HG02588 (cell line): ENCODE measurements at regions not wholly inside any gene's neighbourhood (a gene's known extent, or its start where the extent isn't known, plus 50 kb on each side); places are given as distances from the start of the nearest gene placed in this dataset.

Experiments
- ATAC-seq: cut with Tn5 transposase; IDR thresholded peaks from one replicate; pipeline ENCODE4 v1.9.1; 2021; ENCODE audit warnings: mild to moderate bottlenecking, moderate library complexity; ENCODE audit not compliant: unreplicated experiment

DNA sequence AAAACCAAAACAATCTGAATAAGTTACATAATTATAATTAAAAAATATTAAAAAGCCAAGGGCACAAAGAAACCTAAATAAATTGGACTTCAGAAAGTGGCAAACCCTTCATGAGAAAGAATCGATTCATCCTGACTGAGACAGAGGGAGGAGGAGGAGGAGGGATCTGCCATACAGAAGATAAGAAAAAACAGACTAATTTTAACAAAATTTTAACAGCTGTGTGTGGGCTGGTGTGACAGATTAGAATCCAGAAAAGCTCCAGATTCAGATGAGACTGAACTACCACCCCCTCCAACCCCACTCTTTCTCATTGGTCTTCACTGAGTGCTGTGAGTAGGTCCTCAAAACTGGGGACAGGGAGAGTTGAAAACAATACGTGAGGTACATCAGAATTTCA is 111.5 kb upstream of the HTR2A start:
- no peak for ATAC-seq

DNA sequence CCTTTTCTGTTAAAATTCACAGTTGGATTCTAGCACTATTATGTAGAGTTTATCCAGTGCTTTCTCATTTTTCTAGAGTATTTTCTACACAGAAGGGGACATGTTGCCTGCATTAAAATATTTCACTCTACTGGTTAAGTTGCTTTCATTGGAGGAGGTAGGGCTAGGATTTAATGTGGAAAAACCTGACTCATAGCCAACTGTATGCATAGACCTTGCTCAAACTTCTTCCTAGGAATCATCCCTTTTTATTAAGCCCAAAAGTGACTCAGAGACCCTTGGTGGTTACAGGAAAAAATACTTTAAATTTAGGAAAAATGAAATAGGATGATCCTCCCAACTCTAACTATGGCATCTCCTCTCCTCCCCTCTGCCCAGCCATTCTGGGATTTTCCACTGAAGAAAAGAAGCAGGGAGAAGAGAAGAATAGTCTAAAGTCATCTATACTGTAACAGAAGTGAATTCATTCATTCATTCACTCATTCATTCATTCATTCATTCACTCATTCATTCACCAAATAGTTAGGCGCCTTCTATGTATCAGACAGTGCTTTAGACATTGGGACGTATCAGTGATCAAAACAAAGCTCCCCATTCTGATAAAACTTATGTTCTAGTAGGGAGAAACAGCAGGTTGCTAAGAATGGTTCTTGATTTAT is 109.0 kb upstream of the HTR2A start:
- no peak for ATAC-seq

DNA sequence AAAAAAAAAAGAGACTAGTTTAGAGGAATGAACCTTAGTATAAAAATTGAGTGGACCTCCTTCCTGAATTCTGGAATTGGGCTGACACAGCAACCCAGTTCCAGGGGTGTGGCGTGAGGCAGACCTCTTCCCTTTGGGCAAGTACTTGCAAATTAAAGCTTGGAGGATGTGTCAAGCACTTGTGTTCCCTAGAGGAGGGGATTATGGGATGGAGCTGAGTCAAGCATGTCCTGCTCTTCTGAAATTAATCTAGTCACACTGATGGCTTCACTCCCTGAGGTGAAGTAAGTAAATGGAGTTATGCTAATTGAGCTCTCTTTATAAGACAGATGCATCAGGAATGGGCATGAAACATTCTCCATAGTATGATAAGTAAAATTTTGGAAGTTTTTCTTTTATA is 107.7 kb upstream of the HTR2A start:
- ATAC-seq: no peak

DNA sequence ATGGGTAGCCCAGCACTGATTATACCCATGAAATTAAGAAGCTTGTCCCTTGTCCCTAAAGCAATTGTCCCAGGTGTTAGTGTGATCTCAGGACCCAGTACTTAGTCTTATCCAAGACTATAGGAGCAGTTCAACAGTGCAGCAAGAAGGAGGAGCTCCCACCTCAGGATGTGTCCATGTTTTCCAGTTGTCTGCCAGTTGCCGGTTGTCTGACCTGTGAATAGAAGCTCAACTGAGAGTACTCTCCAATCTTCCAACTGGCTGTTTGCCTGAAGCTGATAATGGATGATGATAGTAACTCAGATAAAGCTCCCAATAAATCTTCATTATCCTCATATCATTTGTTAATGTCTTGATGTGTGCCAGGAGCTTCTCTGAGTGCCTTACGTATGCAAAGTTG is 107.2 kb upstream of the HTR2A start:
- no peak for ATAC-seq

DNA sequence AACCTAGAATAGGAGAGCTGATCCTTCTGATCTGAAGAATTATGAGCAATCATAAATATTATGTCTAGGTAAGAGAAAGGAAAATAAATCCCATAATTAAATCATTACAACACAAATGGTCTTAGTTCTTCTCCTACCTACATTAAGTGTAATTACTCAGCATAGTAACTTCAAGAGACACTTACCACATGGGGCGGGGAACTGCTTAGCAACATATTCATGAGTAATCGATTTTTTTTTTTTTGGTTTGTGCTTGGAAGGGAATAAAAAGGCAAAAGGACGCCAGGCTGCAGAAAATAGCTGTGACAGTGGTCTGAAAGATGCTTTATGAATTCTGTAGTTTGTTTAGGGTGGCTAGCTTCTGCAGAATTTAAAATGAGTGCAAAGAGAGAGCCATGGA is 103.3 kb upstream of the HTR2A start:
- no peak for ATAC-seq

DNA sequence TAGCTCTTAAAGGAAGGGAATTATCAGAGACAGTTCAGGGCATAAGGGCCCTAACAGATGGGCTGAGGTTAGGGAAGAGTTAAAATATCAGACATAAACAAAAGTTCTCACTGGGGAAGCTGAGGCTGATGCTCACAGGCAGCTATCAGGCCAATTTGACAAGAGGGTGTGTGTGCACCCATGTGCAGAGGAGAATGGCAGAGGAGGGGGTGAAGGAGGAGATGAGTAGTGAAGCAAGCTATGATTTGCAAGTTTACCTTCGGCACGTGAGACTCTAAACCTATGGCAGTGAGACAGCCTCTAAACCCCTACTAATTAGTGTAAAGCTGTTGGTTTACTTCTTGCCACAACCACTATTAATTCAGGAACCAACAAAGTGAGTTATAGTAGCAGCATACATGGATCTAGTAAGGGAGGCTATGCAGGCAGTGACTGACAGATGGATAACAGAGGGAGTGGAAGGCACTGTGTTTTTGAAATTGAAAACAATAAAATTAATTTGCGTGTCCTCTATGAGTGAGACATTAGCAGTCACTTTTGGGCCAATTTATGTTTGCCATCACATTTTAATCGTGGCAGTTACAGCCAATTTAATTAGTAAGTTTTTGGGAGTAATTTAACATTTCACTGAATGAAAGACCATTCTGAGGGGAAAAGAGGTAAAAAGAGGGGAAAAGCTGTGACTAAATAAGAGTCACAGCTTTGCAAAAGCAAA is 99.6 kb upstream of the HTR2A start:
- peak; percentile 25 for ATAC-seq

DNA sequence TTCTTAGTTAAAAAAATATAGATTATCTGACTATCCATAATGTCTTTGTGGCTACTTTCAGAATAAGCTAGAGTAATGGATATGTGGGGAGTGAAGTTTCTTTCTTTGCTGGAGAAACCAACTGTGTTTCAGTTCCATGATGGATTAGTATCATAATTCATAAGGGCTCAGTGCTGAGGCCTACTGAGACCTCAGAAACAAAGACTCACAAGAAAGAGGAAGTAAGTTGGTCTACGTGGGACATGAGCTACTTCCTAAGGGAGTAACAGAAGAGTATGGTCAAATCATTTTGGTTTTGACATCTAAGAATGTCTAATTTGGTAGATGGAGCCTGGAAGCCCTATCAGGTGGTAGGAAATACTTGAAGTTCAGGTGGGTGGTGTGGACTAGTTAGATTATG is 99.0 kb upstream of the HTR2A start:
- ATAC-seq: peak; percentile 86

DNA sequence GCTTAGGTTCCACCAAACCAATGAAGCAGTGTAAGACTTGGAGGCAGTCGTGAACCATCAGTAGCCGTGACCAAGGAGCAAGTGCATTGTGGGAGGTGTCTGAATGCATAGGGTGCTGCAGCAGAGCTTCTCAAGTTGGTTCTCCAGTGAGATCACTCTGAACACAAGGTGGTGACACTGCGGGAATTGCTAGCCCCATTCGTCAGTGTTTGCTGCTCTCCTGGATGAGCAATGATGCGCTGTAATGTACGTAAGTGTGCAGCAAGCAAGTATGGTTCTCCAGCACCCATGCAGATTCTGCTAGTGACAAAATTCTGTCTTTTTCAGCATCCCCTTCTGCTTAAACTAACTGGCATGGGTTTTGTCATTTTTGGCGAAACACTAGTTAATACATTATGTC is 97.6 kb upstream of the HTR2A start:
- no peak for ATAC-seq

DNA sequence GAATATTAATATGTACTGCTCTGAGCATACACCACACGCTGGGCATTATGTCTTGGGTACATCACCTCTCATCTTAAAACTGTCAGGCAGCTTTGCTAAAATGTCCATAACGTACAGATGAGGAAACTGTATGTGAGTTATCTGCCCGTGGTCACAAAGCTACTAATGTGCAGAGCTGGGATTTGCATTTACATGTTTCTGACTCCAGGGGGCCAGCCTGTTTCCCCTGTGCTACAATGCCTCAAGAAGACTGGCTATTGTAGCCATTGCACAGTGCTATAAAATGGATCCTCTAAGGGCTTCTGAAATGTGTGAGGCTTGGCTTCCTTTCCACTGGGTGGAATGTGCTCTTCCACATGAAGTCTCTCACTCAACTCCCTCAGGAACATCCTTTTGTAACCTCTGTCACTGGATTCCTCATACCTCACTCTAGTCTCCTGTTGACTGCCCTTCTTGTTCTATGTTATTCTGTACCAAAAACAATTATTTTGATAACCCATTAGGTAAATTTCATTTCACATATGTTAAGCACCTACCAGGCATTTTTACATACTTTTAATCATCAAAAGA is 95.6 kb upstream of the HTR2A start:
- ATAC-seq: peak; percentile 49

DNA sequence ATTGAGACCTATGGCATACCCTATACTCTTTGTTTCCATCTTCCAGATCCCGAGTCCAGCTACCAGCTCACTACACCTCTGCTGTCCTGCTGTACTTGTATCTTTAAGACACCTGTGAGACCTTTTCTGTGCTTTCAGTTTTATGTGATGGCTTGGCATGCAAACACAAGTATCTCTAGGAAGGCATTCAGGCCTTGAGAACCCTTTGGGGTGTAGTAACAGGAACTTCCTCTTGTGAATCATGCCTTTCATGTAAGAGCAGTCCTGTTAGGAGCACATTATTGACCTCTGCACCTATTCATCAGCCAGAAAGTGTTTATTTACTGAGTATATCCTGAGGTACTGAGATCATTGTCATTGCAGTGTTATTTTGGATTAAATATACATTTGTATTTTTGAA is 87.0 kb upstream of the HTR2A start:
- ATAC-seq: peak; percentile 79

DNA sequence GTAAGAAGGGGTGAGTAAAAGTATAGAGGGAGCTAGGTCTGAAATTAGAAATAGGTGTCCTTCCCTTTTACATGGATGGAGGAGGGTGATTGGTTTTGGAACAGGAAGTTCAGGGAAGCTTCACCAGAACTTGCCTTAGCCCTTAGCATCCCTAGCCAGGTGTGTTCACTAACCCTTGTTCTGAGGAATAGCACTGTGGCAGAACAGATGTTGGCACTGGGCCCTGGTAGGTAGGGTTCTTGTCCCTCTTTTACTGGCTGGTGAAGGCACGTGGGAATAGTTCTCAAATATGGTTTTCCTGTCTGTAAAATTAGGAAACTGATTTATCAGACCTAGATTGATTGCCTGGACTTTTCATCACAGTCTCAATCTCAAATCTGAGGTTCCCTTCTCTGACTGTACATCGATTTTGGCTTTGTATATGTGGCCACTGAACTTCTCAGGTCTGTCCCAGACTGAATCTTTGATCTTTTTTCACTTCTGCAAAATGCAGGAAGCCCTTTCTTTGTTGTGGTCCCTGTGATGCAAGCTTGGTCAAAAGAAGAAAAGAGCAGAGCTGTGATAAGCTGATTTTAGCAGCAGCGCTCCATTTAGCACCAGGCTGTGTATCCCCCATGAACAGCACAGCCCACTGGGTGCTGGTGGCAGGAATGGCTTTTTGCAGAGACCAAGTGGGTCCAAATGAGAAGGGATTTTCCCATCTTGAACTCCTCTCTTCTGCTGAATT is 86.2 kb upstream of the HTR2A start:
- peak; percentile 87 for ATAC-seq

DNA sequence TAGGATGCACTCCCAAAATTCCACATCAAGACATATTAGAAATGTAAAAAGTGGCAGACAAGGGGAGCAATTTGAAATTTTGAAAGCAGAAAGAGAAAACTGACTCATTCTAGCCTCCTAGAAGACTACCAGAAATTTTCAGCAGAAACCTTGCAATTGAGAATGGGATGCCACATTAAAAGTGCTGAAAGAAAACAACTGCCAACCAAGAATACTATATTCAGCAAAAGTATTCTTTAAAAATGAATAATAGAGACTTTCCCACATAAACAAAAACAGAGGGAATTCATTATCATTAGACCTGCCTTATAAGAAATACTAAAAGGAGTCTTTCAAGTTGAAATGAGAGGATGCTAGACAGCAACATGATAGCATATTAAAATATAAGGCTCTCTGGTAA is 78.3 kb upstream of the HTR2A start:
- no peak for ATAC-seq

DNA sequence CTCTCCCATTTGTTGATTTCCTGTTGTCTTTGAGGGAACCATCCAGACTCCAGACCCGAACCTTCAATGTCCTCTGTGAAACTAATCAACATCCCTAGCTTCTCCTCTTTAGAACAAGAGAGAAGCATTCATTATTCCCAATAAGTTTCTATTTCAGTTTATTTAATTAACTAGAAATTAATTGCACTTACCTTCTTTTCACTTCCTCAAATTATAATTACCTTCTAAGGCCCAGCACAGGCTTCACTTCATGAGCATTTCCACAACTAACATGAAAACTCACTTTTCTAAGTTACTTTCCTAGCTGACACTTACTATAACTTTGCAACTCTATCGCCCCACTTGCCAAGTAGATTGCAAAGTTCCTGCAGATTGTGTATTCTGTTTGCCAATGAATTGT is 71.6 kb upstream of the HTR2A start:
- ATAC-seq: no peak

DNA sequence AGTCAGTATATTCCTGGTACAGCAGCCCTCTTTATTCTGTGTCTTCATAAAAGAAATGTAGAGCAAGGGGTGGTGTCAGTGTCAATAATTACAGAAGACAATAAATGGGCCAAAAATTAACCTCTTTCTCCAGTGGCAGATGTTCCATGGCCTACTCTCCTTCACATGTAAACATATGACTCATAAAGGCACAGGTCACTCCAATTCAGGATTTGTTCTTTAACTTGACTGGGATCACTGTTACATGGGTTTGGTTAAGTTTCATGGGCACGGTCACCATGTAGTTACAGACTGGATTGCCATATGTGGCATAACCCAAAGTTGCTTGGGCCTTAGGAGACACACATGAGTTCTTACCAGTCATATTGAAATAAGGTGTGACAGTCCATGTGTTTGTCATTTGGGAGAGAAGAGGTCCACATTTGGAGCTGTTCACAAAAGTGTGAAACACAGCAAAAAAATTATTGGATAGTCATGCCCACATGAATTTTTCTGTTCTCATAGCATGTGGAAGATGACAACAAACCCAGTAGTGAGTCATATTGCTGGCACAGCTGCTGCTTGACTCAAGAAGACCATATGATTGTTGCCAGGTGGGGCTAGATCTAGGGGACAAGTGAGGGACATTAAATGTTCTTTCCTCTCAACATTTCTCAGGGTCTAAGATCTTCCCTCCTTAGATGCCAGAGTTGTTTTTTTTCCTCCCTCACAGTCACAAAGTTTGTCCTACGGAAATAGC is 68.1 kb upstream of the HTR2A start:
- ATAC-seq: no peak

DNA sequence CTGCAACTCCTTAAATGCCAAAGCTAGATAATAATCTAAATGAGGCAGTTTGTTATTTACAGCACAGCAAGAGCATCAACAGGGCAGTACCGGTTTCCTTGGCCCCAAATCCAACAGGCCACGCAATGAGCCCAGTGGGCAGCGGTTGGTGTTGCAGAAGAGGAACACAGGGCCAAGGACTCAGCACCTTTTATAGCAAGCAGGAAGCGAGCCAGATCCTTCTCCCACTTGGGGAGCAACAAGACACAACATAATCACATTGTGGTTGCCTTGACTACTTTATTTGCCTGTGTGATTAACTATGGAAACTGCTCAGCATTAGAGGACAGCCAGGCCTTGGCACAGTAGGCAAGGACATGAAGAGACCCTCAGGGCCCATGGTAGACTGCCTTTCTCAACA is 67.1 kb upstream of the HTR2A start:
- no peak for ATAC-seq

DNA sequence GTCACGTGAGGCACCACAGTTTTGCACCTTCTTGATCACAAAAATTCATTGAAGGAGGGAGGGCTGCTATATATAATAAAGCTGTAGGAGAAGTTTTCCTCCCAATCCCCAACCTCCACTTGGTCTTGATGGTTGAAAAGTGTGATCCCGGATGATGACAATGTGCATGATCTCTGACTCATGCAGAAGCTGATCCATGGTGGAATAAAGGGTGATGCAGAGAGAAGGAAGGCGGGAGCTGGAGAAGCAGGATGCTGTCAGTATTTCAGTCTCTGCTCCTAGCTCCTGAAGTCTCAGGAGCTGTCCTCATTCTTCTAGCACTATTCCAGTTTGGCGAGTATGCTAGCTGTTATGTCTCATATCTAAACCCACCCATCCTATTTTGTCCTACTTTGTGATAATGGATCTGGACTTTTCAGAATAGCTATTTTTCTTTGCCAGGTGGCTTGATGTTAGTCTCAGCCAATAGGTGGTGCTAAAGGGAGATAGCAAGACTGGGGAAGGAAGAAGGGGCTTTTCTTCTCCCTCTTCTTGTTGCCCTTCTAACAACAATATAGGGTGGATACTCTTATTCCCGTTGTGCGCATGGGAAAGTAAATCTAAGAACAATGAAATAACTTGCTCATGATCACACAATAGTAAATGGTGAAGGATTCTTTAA is 65.6 kb upstream of the HTR2A start:
- no peak for ATAC-seq

DNA sequence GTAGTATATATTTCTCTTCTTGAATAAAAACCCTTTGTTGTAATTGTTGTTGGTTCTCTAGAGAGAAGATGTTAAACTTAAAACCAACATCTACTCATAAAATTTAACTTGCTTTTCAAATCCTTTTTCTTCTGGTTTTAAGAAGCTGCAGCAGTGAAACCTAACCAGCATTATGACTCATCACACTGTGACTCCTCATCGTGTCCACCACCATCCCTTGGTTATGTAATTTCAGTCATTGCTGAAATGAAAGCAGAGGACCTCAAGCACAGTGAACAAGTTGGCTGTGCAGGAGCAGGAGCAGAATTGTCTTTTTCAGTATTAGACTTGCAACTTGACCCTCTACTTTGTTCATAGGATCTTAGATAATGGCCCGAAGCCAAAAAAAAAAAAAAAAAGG is 64.9 kb upstream of the HTR2A start:
- peak; percentile 100 for ATAC-seq

DNA sequence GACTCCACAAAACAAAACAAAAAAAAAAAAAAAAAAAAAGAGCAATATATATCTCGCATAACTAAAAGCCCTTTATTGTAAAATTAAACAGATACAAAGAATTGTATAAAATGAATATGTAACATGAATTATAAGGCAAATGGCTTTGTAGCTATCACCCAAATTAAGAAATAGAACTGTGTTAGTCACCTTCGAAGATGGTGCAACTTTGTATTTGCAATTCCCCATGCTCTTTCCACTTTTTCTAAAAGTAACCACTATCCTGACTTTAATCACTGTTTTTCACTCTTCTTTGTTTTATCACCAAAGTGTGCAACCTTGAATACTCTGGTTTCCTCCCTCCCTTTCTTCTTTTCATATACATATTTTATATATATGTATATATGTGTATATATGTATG is 57.1 kb upstream of the HTR2A start:
- no peak for ATAC-seq

DNA sequence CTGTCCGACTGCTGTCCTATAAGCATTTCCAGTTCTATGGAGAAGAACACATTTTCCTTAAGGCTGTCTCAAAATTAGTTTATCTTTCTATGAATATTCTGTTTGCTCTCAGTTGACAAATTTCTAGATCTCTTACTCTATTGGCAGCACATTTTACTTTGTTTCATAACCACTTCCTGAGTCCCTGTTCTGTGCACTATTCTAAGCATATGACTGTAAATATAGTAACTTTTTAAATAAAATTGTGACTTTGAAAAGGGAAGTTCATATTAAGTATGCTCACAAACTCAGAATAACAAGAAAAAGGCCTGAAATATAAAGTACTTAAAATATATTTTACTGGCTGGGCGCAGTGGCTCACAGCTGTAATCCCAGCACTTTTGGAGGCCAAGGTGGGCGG is 56.5 kb upstream of the HTR2A start:
- no peak for ATAC-seq

DNA sequence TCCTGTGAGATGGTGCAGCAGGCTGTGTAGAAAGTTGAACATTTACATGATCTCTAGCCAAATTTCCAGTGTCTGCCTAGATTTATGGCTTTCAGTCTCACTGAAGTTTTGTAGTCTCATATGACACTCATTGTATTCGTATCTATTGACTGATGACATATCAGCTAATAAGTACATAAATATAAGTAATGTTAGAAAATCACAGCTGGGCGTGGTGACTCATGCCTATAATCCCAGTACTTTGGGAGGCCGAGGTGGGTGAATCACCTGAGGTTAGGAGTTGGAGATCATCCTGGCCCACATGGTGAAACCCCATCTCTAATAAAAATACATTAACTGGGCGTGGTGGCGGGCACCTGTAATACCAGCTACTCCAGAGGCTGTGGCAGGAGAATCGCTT is 54.7 kb upstream of the HTR2A start:
- no peak for ATAC-seq

DNA sequence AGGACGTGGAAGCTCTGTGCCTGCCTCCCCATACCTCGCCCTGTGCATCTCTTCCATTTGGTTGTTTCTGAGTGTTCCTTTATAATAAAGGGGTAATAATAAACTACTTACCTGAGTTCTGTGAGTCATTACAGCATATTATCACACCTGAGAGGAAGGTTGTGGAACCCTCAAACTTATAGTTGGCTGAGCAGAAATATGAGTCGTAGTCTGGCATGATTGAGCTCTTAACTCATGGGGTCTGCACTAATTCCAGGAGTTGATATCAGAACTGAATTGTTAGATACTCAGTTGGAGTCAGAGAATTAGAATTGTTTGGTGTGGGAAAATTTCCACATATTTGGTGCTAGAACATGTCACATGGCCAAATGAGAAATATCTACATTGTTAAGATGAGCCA is 52.4 kb upstream of the HTR2A start:
- ATAC-seq: no peak
